ENCODE measurements at regions not wholly inside any gene's neighbourhood (a gene's known extent, or its start where the extent isn't known, plus 50 kb on each side); places are given as distances from the start of the nearest gene placed in this dataset.

- H4K8ac ChIP-seq (ENCODE audit: low read depth, low read length), result no peak overlapping the region
Observed at GRCh38 chr13:21965095-21965494, 294.2 kb downstream of the FGF9 start.

GRCh38 chr13:21966014-21966413, 295.1 kb downstream of the FGF9 start:
- H2BK12ac ChIP-seq (ENCODE audit: low read length), result no peak overlapping the region
- H3K79me2 ChIP-seq (ENCODE audit: control insufficient read depth, insufficient read depth, low read length, poor library complexity), result no peaks in the 10 kb centered on the region
- WGBS (ENCODE audit: extremely low coverage, insufficient coverage, insufficient read length), result no CpG with 5 or more reads among the region's 4 CpGs
- H3K27ac ChIP-seq (ENCODE audit: low read depth, low read length), result no peak overlapping the region
- no peak overlapping the region for H2AK5ac ChIP-seq (ENCODE audit: low read length)
- peaks cover 3% of the 10 kb centered on the region for H3K9me3 ChIP-seq (ENCODE audit: insufficient read depth, low read depth, low read length)
- no peak overlapping the region for H4K8ac ChIP-seq (ENCODE audit: low read depth, low read length)
- no peak for DNase-seq
- H3K36me3 ChIP-seq (ENCODE audit: control insufficient read depth in 1 of 2, insufficient read depth in 2 of 2, low read length in 2 of 2), result no peaks in the 10 kb centered on the region
- no peak overlapping the region for H3K14ac ChIP-seq (ENCODE audit: low read length)
- H3K23ac ChIP-seq (ENCODE audit: low read length), result no peak overlapping the region
- no peak overlapping the region for H3K4me3 ChIP-seq (ENCODE audit: low read depth, low read length)
- H2AFZ ChIP-seq (ENCODE audit: insufficient read depth, low read length, poor library complexity), result no peak overlapping the region
- H3K27me3 ChIP-seq (ENCODE audit: insufficient read depth, low read length), result no peaks in the 10 kb centered on the region
- no peak overlapping the region for H2BK120ac ChIP-seq (ENCODE audit: insufficient read depth, low read length, poor library complexity)
- no peak overlapping the region for H2BK5ac ChIP-seq (ENCODE audit: low read depth, low read length, poor library complexity)
- no peak overlapping the region for H3K18ac ChIP-seq (ENCODE audit: low read length)
- H4K12ac ChIP-seq (ENCODE audit: low read depth, low read length), result no peak overlapping the region
- H3K9ac ChIP-seq (ENCODE audit: low read length), result no peak overlapping the region
- no peak overlapping the region for H3K4ac ChIP-seq (ENCODE audit: low read depth, low read length)
- no peak overlapping the region for H4K91ac ChIP-seq (ENCODE audit: low read depth, low read length)
- H3K4me2 ChIP-seq (ENCODE audit: low read length), result no peak overlapping the region
- no peaks in the 10 kb centered on the region for H3K79me1 ChIP-seq (ENCODE audit: low read length)
- no peaks in the 10 kb centered on the region for H3K4me1 ChIP-seq (ENCODE audit: control insufficient read depth in 1 of 2, insufficient read depth in 2 of 2, low read length in 2 of 2)

More at GRCh38 chr13:21965095-21965494, 294.2 kb downstream of the FGF9 start:
- Histone ChIP-seq H4K12ac (ENCODE audit: low read depth, low read length) (no peak overlapping the region), H4K91ac (ENCODE audit: low read depth, low read length) (no peak overlapping the region), H3K18ac (ENCODE audit: low read length) (no peak overlapping the region), H3K27me3 (ENCODE audit: insufficient read depth, low read length) (no peaks in the 10 kb centered on the region), H2BK5ac (ENCODE audit: low read depth, low read length, poor library complexity) (no peak overlapping the region), H3K27ac (ENCODE audit: low read depth, low read length) (no peak overlapping the region), H2BK12ac (ENCODE audit: low read length) (no peak overlapping the region), H2AK5ac (ENCODE audit: low read length) (no peak overlapping the region), H3K14ac (ENCODE audit: low read length) (no peak overlapping the region), H2AFZ (ENCODE audit: insufficient read depth, low read length, poor library complexity) (no peak overlapping the region), H3K23ac (ENCODE audit: low read length) (no peak overlapping the region), H3K9me3 (ENCODE audit: insufficient read depth, low read depth, low read length) (peaks cover 1% of the 10 kb centered on the region), H3K79me2 (ENCODE audit: control insufficient read depth, insufficient read depth, low read length, poor library complexity) (no peaks in the 10 kb centered on the region), H3K4ac (ENCODE audit: low read depth, low read length) (no peak overlapping the region), H3K36me3 (ENCODE audit: control insufficient read depth in 1 of 2, insufficient read depth in 2 of 2, low read length in 2 of 2) (no peaks in the 10 kb centered on the region), H3K4me2 (ENCODE audit: low read length) (no peak overlapping the region), H3K79me1 (ENCODE audit: low read length) (no peaks in the 10 kb centered on the region), H3K4me1 (ENCODE audit: control insufficient read depth in 1 of 2, insufficient read depth in 2 of 2, low read length in 2 of 2) (no peaks in the 10 kb centered on the region), H3K4me3 (ENCODE audit: low read depth, low read length) (no peak overlapping the region), H3K9ac (ENCODE audit: low read length) (no peak overlapping the region), H2BK120ac (ENCODE audit: insufficient read depth, low read length, poor library complexity) (no peak overlapping the region)
- no peak for DNase-seq
- WGBS (ENCODE audit: extremely low coverage, insufficient coverage, insufficient read length), result no CpG with 5 or more reads among the region's 14 CpGs

GRCh38 chr13:21967871-21968270, 297.0 kb downstream of the FGF9 start:
- Histone ChIP-seq H3K79me1 (ENCODE audit: low read length) (no peaks in the 10 kb centered on the region), H3K23ac (ENCODE audit: low read length) (no peak overlapping the region), H2BK5ac (ENCODE audit: low read depth, low read length, poor library complexity) (no peak overlapping the region), H4K91ac (ENCODE audit: low read depth, low read length) (no peak overlapping the region), H3K4me3 (ENCODE audit: low read depth, low read length) (no peak overlapping the region), H3K4ac (ENCODE audit: low read depth, low read length) (no peak overlapping the region), H3K4me1 (ENCODE audit: control insufficient read depth in 1 of 2, insufficient read depth in 2 of 2, low read length in 2 of 2) (no peaks in the 10 kb centered on the region), H4K12ac (ENCODE audit: low read depth, low read length) (no peak overlapping the region), H3K18ac (ENCODE audit: low read length) (no peak overlapping the region), H3K36me3 (ENCODE audit: control insufficient read depth in 1 of 2, insufficient read depth in 2 of 2, low read length in 2 of 2) (no peaks in the 10 kb centered on the region), H2AK5ac (ENCODE audit: low read length) (no peak overlapping the region), H3K14ac (ENCODE audit: low read length) (no peak overlapping the region), H4K8ac (ENCODE audit: low read depth, low read length) (no peak overlapping the region), H2AFZ (ENCODE audit: insufficient read depth, low read length, poor library complexity) (no peak overlapping the region), H3K4me2 (ENCODE audit: low read length) (no peak overlapping the region), H3K27me3 (ENCODE audit: insufficient read depth, low read length) (no peaks in the 10 kb centered on the region), H3K79me2 (ENCODE audit: control insufficient read depth, insufficient read depth, low read length, poor library complexity) (no peaks in the 10 kb centered on the region), H2BK12ac (ENCODE audit: low read length) (no peak overlapping the region), H3K9ac (ENCODE audit: low read length) (no peak overlapping the region), H3K9me3 (ENCODE audit: insufficient read depth, low read depth, low read length) (peaks cover 4% of the 10 kb centered on the region), H3K27ac (ENCODE audit: low read depth, low read length) (no peak overlapping the region), H2BK120ac (ENCODE audit: insufficient read depth, low read length, poor library complexity) (no peak overlapping the region)
- WGBS (ENCODE audit: extremely low coverage, insufficient coverage, insufficient read length), result no CpG with 5 or more reads among the region's 1 CpG
- no peak for DNase-seq

- Histone ChIP-seq H3K4ac (ENCODE audit: low read depth, low read length) (no peak overlapping the region), H4K91ac (ENCODE audit: low read depth, low read length) (no peak overlapping the region), H2AFZ (ENCODE audit: insufficient read depth, low read length, poor library complexity) (no peak overlapping the region), H3K9ac (ENCODE audit: low read length) (no peak overlapping the region), H3K36me3 (ENCODE audit: control insufficient read depth in 1 of 2, insufficient read depth in 2 of 2, low read length in 2 of 2) (no peaks in the 10 kb centered on the region), H3K79me1 (ENCODE audit: low read length) (no peaks in the 10 kb centered on the region), H3K79me2 (ENCODE audit: control insufficient read depth, insufficient read depth, low read length, poor library complexity) (no peaks in the 10 kb centered on the region), H3K9me3 (ENCODE audit: insufficient read depth, low read depth, low read length) (peaks cover 7% of the 10 kb centered on the region), H2AK5ac (ENCODE audit: low read length) (no peak overlapping the region), H2BK12ac (ENCODE audit: low read length) (no peak overlapping the region), H3K4me1 (ENCODE audit: control insufficient read depth in 1 of 2, insufficient read depth in 2 of 2, low read length in 2 of 2) (no peaks in the 10 kb centered on the region), H3K23ac (ENCODE audit: low read length) (no peak overlapping the region), H3K27me3 (ENCODE audit: insufficient read depth, low read length) (no peaks in the 10 kb centered on the region), H3K18ac (ENCODE audit: low read length) (no peak overlapping the region), H4K12ac (ENCODE audit: low read depth, low read length) (no peak overlapping the region), H3K4me3 (ENCODE audit: low read depth, low read length) (no peak overlapping the region), H2BK5ac (ENCODE audit: low read depth, low read length, poor library complexity) (no peak overlapping the region), H2BK120ac (ENCODE audit: insufficient read depth, low read length, poor library complexity) (no peak overlapping the region), H3K4me2 (ENCODE audit: low read length) (no peak overlapping the region), H4K8ac (ENCODE audit: low read depth, low read length) (no peak overlapping the region), H3K14ac (ENCODE audit: low read length) (no peak overlapping the region), H3K27ac (ENCODE audit: low read depth, low read length) (no peak overlapping the region)
- WGBS (ENCODE audit: extremely low coverage, insufficient coverage, insufficient read length), result no CpG with 5 or more reads among the region's 7 CpGs
- DNase-seq, result no peak
Observed at GRCh38 chr13:21970172-21970571, 299.3 kb downstream of the FGF9 start.
